ENCODE measurements at regions not wholly inside any gene's neighbourhood (a gene's known extent, or its start where the extent isn't known, plus 50 kb on each side); places are given as distances from the start of the nearest gene placed in this dataset.

GRCh38 chr3:25335356-25335755, 92.7 kb upstream of the RARB start:
- H3K9me3 ChIP-seq (ENCODE audit: low read length), result no peaks in the 10 kb centered on the region

GRCh38 chr3:25338158-25338725, 89.8 kb upstream of the RARB start:
- Histone ChIP-seq H3K9ac (ENCODE audit: low read length) (no peak overlapping the region), H2AFZ (ENCODE audit: low read depth, low read length) (no peak overlapping the region)

More at GRCh38 chr3:25335356-25335755, 92.7 kb upstream of the RARB start:
- TF ChIP-seq POLR2AphosphoS5 (IDR thresholded peaks at IDR 0.05) (no peak), EZH2 (IDR thresholded peaks at IDR 0.05; ENCODE audit: borderline replicate concordance, insufficient read depth, low read length, poor library complexity, severe bottlenecking) (no peak), RAD21 (conservative IDR thresholded peaks at IDR 0.05) (no peak), CTCF (IDR thresholded peaks at IDR 0.05; ENCODE audit: poor library complexity, severe bottlenecking) (no peak), TAF1 (IDR thresholded peaks at IDR 0.05; ENCODE audit: low read depth) (no peak), MXI1 (conservative IDR thresholded peaks at IDR 0.05; ENCODE audit: poor library complexity, severe bottlenecking) (no peak), EP300 (conservative IDR thresholded peaks at IDR 0.05; ENCODE audit: poor library complexity, severe bottlenecking) (no peak), SMC3 (conservative IDR thresholded peaks at IDR 0.05; ENCODE audit: poor library complexity) (no peak)
- TF ChIP-seq, protein P1, sequence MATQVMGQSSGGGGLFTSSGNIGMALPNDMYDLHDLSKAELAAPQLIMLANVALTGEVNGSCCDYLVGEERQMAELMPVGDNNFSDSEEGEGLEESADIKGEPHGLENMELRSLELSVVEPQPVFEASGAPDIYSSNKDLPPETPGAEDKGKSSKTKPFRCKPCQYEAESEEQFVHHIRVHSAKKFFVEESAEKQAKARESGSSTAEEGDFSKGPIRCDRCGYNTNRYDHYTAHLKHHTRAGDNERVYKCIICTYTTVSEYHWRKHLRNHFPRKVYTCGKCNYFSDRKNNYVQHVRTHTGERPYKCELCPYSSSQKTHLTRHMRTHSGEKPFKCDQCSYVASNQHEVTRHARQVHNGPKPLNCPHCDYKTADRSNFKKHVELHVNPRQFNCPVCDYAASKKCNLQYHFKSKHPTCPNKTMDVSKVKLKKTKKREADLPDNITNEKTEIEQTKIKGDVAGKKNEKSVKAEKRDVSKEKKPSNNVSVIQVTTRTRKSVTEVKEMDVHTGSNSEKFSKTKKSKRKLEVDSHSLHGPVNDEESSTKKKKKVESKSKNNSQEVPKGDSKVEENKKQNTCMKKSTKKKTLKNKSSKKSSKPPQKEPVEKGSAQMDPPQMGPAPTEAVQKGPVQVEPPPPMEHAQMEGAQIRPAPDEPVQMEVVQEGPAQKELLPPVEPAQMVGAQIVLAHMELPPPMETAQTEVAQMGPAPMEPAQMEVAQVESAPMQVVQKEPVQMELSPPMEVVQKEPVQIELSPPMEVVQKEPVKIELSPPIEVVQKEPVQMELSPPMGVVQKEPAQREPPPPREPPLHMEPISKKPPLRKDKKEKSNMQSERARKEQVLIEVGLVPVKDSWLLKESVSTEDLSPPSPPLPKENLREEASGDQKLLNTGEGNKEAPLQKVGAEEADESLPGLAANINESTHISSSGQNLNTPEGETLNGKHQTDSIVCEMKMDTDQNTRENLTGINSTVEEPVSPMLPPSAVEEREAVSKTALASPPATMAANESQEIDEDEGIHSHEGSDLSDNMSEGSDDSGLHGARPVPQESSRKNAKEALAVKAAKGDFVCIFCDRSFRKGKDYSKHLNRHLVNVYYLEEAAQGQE (IDR thresholded peaks at IDR 0.05; ENCODE audit: borderline replicate concordance), result no peak
- H3K9ac ChIP-seq (ENCODE audit: low read length), result no peak overlapping the region
- no peaks in the 10 kb centered on the region for H3F3A ChIP-seq (ENCODE audit: insufficient read depth, low read length, poor library complexity, severe bottlenecking)
- H4K20me1 ChIP-seq (ENCODE audit: insufficient read depth), result no peaks in the 10 kb centered on the region
- H3K79me2 ChIP-seq (replicated peaks; ENCODE audit: insufficient read depth, low read length), result no peaks in the 10 kb centered on the region
- H3K27ac ChIP-seq (ENCODE audit: low read length), result no peak overlapping the region
- H2AFZ ChIP-seq (ENCODE audit: low read depth, low read length), result no peak overlapping the region
- no peak overlapping the region for H3K4me2 ChIP-seq (ENCODE audit: low read length)
- H3K36me3 ChIP-seq (ENCODE audit: insufficient read depth, low read length), result no peaks in the 10 kb centered on the region
- H3K27me3 ChIP-seq (ENCODE audit: insufficient read depth, low read depth, low read length), result no peaks in the 10 kb centered on the region
- no peak overlapping the region for H3K4me3 ChIP-seq (ENCODE audit: low read length)
- no peaks in the 10 kb centered on the region for H3K9me2 ChIP-seq (ENCODE audit: insufficient read depth, low read length)

More at GRCh38 chr3:25338158-25338725, 89.8 kb upstream of the RARB start:
- TF ChIP-seq SMC3 (conservative IDR thresholded peaks at IDR 0.05; ENCODE audit: poor library complexity) (no peak), EP300 (conservative IDR thresholded peaks at IDR 0.05; ENCODE audit: poor library complexity, severe bottlenecking) (no peak), EZH2 (IDR thresholded peaks at IDR 0.05; ENCODE audit: borderline replicate concordance, insufficient read depth, low read length, poor library complexity, severe bottlenecking) (no peak), RAD21 (conservative IDR thresholded peaks at IDR 0.05) (no peak), TAF1 (IDR thresholded peaks at IDR 0.05; ENCODE audit: low read depth) (no peak), CTCF (IDR thresholded peaks at IDR 0.05; ENCODE audit: poor library complexity, severe bottlenecking) (no peak), POLR2AphosphoS5 (IDR thresholded peaks at IDR 0.05) (no peak), MXI1 (conservative IDR thresholded peaks at IDR 0.05; ENCODE audit: poor library complexity, severe bottlenecking) (no peak)
- TF ChIP-seq, protein P1 (IDR thresholded peaks at IDR 0.05; ENCODE audit: borderline replicate concordance), result no peak
- Histone ChIP-seq H3F3A (ENCODE audit: insufficient read depth, low read length, poor library complexity, severe bottlenecking) (no peaks in the 10 kb centered on the region), H3K4me3 (ENCODE audit: low read length) (no peak overlapping the region), H3K36me3 (ENCODE audit: insufficient read depth, low read length) (no peaks in the 10 kb centered on the region), H3K79me2 (replicated peaks; ENCODE audit: insufficient read depth, low read length) (no peaks in the 10 kb centered on the region), H3K9me2 (ENCODE audit: insufficient read depth, low read length) (no peaks in the 10 kb centered on the region), H3K4me2 (ENCODE audit: low read length) (no peak overlapping the region), H3K27ac (ENCODE audit: low read length) (no peak overlapping the region), H3K27me3 (ENCODE audit: insufficient read depth, low read depth, low read length) (no peaks in the 10 kb centered on the region), H3K9me3 (ENCODE audit: low read length) (no peaks in the 10 kb centered on the region), H4K20me1 (ENCODE audit: insufficient read depth) (no peaks in the 10 kb centered on the region)
